ENCODE measurements at regions not wholly inside any gene's neighbourhood (a gene's known extent, or its start where the extent isn't known, plus 50 kb on each side); places are given as distances from the start of the nearest gene placed in this dataset.

- Mint-ChIP-seq H3K27ac (peak overlapping the region; percentile 36 to 93 (median 53)), H3K36me3 (ENCODE audit: low read depth) (no peaks in the 10 kb centered on the region), H3K9me3 (no peaks in the 10 kb centered on the region), H3K27me3 (ENCODE audit: low read depth) (no peaks in the 10 kb centered on the region), H3K4me3 (no peak overlapping the region), H3K4me1 (peaks cover 47% of the 10 kb centered on the region)
- TF ChIP-seq, protein P1, sequence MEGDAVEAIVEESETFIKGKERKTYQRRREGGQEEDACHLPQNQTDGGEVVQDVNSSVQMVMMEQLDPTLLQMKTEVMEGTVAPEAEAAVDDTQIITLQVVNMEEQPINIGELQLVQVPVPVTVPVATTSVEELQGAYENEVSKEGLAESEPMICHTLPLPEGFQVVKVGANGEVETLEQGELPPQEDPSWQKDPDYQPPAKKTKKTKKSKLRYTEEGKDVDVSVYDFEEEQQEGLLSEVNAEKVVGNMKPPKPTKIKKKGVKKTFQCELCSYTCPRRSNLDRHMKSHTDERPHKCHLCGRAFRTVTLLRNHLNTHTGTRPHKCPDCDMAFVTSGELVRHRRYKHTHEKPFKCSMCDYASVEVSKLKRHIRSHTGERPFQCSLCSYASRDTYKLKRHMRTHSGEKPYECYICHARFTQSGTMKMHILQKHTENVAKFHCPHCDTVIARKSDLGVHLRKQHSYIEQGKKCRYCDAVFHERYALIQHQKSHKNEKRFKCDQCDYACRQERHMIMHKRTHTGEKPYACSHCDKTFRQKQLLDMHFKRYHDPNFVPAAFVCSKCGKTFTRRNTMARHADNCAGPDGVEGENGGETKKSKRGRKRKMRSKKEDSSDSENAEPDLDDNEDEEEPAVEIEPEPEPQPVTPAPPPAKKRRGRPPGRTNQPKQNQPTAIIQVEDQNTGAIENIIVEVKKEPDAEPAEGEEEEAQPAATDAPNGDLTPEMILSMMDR (IDR thresholded peaks at IDR 0.05; ENCODE audit: unreplicated experiment in 3 of 3), result no peak
These were observed 609.9 kb upstream of the CITED2 start for GRCh38 chr6:139984317-139984716.

- peak overlapping the region; percentile 82 to 93 (median 85) for H3K27ac Mint-ChIP-seq
- TF ChIP-seq, protein P1 (IDR thresholded peaks at IDR 0.05; ENCODE audit: unreplicated experiment in 3 of 3), result no peak
These were observed 609.3 kb upstream of the CITED2 start for GRCh38 chr6:139983555-139984276.

DNA sequence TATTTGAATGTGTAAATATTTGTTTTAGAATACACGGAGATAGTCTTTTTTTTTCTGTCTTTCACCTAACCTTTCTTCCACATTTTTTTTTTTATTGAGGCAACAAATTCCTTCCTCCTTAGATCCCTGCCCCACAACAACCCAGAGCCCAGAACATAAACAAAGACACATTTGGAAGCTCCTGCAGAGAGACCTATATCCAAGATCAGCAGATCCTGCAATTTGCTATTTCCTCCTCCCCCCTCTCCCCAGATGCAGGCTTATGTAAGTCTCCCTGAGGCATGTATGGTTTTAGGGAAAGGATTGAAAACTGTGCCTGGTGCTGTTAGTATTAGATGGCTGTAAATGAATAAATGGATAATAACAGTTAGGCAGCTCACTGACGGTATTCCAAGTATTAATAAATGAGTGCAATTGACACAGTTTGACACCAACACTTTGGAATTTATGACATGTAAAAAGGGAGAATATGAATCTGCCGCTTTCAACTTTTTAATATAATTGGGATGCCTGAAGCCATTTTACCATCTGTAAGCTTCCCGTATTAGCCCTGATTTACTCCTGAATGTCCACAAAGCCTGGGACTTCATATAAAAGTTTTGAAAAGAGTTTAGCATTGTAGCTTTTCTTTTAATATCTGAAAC lies 608.3 kb upstream of the CITED2 start:
- no peaks in the 10 kb centered on the region for H3K36me3 Mint-ChIP-seq (ENCODE audit: low read depth)
- peak overlapping the region; percentile 82 to 93 (median 85) for H3K27ac Mint-ChIP-seq
- no peaks in the 10 kb centered on the region for H3K27me3 Mint-ChIP-seq (ENCODE audit: low read depth)
- H3K4me1 Mint-ChIP-seq, result peaks cover 52% of the 10 kb centered on the region
- peak overlapping the region in 2 of 3 experiments; percentile 5 to 14 for H3K4me3 Mint-ChIP-seq
- H3K9me3 Mint-ChIP-seq, result no peaks in the 10 kb centered on the region
- TF ChIP-seq, protein P1 (IDR thresholded peaks at IDR 0.05; ENCODE audit: unreplicated experiment in 3 of 3), result no peak

More at GRCh38 chr6:139983555-139984276, 609.3 kb upstream of the CITED2 start:
- H3K9me3 Mint-ChIP-seq, result no peaks in the 10 kb centered on the region
- no peaks in the 10 kb centered on the region for H3K36me3 Mint-ChIP-seq (ENCODE audit: low read depth)
- peaks cover 50% of the 10 kb centered on the region for H3K4me1 Mint-ChIP-seq
- H3K27me3 Mint-ChIP-seq (ENCODE audit: low read depth), result no peaks in the 10 kb centered on the region
- peak overlapping the region in 2 of 3 experiments; percentile 11 to 42 for H3K4me3 Mint-ChIP-seq

DNA sequence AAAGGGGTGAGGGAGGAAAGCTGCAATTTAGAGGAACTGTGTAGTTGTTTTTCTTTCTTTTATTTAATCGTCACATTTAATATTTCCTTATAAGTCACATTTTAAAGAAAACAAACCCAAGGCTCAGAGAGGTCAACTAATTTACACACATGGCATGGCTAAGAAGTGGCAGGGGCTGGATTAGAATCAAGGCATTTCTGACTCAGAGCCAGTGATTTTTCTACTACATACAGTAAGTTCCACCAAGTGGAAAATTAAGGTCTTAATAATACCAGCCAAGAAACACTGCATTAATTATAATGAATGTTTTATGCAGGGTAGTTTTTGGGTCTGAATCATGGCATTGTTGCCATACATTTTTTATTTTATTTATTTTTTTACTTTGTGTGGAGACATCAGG lies 607.7 kb upstream of the CITED2 start:
- TF ChIP-seq, protein P1 (IDR thresholded peaks at IDR 0.05; ENCODE audit: unreplicated experiment in 3 of 3), result no peak
- H3K9me3 Mint-ChIP-seq, result no peaks in the 10 kb centered on the region
- H3K4me1 Mint-ChIP-seq, result peaks cover 57% of the 10 kb centered on the region
- peak overlapping the region; percentile 85 to 93 (median 90) for H3K27ac Mint-ChIP-seq
- H3K27me3 Mint-ChIP-seq (ENCODE audit: low read depth), result no peaks in the 10 kb centered on the region
- peak overlapping the region; percentile 0 to 11 (median 7) for H3K4me3 Mint-ChIP-seq
- no peaks in the 10 kb centered on the region for H3K36me3 Mint-ChIP-seq (ENCODE audit: low read depth)

DNA sequence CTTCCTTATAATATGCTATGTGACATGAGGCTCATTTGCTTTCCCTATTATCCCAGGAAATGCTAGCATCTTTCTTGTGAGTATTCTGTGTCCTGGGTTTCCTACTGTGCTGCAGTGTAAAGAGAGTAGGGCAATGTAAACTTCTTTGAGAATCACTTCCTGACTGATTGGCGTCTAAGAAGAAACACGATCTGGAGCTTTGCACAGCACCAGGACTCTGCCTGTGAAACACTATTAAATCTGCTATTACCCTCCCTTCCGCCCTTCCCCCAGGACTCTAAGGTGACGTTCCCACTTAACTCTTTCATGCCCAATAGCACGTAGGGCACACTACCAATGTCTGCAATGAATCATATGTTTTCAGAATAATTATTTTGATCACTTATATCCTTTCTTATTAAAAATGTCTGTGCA lies 607.3 kb upstream of the CITED2 start:
- TF ChIP-seq, protein P1 (IDR thresholded peaks at IDR 0.05; ENCODE audit: unreplicated experiment in 3 of 3), result no peak
- Mint-ChIP-seq H3K4me3 (peak overlapping the region; percentile 0 to 11 (median 7)), H3K36me3 (ENCODE audit: low read depth) (no peaks in the 10 kb centered on the region), H3K27ac (peak overlapping the region; percentile 85 to 93 (median 90)), H3K27me3 (ENCODE audit: low read depth) (no peaks in the 10 kb centered on the region), H3K9me3 (no peaks in the 10 kb centered on the region), H3K4me1 (peaks cover 57% of the 10 kb centered on the region)

All from nephron (organoid).